Colonic mucosa (tissue), 4 donors: ENCODE measurements at regions not wholly inside any gene's neighbourhood (a gene's known extent, or its start where the extent isn't known, plus 50 kb on each side); places are given as distances from the start of the nearest gene placed in this dataset.

Experiments
- DNase-seq: peaks from one replicate; pipeline ENCODE4 v3.0.0-alpha.2; 2020
- H3K27ac ChIP-seq: fragments of 200-600 bp; one replicate; pipeline ENCODE4 v1.8.0; 2021
- H3K27me3 ChIP-seq: fragments of 200-600 bp; one replicate; pipeline ENCODE4 v1.8.0; 2021
- H3K36me3 ChIP-seq: fragments of 200-600 bp; one replicate; pipeline ENCODE4 v1.8.0; 2021
- H3K4me1 ChIP-seq: fragments of 200-600 bp; one replicate; pipeline ENCODE4 v1.8.0; 2021; ENCODE audit warnings: mild to moderate bottlenecking
- H3K4me3 ChIP-seq: fragments of 200-600 bp; one replicate; pipeline ENCODE4 v1.8.0; 2021
- H3K9ac ChIP-seq, 2 donors: one replicate each; pipeline ENCODE4 v1.7.0; 2013; ENCODE audit warnings: control low read depth in 2 of 2, low read depth in 2 of 2, low read length in 2 of 2
- H3K9me3 ChIP-seq: fragments of 200-600 bp; one replicate; pipeline ENCODE4 v1.8.0; 2021
- CTCF ChIP-seq: fragments of 200-600 bp; IDR thresholded peaks from one replicate; pipeline ENCODE4 v1.8.0; 2022; ENCODE audit warnings: antibody characterized with exemption, mild to moderate bottlenecking
- intact Hi-C: fragments of 100-400 bp; cut with DNase I; formaldehyde crosslinking; loops from one replicate; pipeline ENCODE4 v1.14.1; 2022
- donor health status: healthy.
- donor health status: DM: no; HTN: no; CAD: no.
- donor health status: DM: no; HTN: no; CAD: no.

- Histone ChIP-seq H3K27ac (no peak overlapping the region), H3K4me3 (no peak overlapping the region), H3K36me3 (no peaks in the 10 kb centered on the region), H3K9me3 (no peaks in the 10 kb centered on the region), H3K9ac (no peak overlapping the region), H3K4me1 (no peaks in the 10 kb centered on the region), H3K27me3 (no peaks in the 10 kb centered on the region)
- no peak for DNase-seq
- no peak for TF ChIP-seq CTCF
- intact Hi-C loops, result no loop called here
Measured at GRCh38 chr16:65933703-65934102, 432.8 kb upstream of the CDH5 start.

- no peaks in the 10 kb centered on the region for H3K27me3 ChIP-seq
- TF ChIP-seq CTCF, result no peak
- H3K9ac ChIP-seq, result no peak overlapping the region
- H3K4me3 ChIP-seq, result no peak overlapping the region
- no peak overlapping the region for H3K27ac ChIP-seq
- no peaks in the 10 kb centered on the region for H3K9me3 ChIP-seq
- H3K4me1 ChIP-seq, result no peaks in the 10 kb centered on the region
- DNase-seq, result no peak
- intact Hi-C loops, result no loop called here
- no peaks in the 10 kb centered on the region for H3K36me3 ChIP-seq
Measured at GRCh38 chr16:65932350-65933072, 434.0 kb upstream of the CDH5 start.

- DNase-seq, result no peak
- no peak for TF ChIP-seq CTCF
- no peaks in the 10 kb centered on the region for H3K4me1 ChIP-seq
- no peaks in the 10 kb centered on the region for H3K27me3 ChIP-seq
- no peaks in the 10 kb centered on the region for H3K36me3 ChIP-seq
- H3K4me3 ChIP-seq, result no peak overlapping the region
- H3K27ac ChIP-seq, result no peak overlapping the region
- intact Hi-C loops, result no loop called here
- H3K9ac ChIP-seq, result no peak overlapping the region
- H3K9me3 ChIP-seq, result no peaks in the 10 kb centered on the region
Measured at GRCh38 chr16:65922923-65923322, 443.6 kb upstream of the CDH5 start.

- H3K9ac ChIP-seq, result no peak overlapping the region
- H3K36me3 ChIP-seq, result no peaks in the 10 kb centered on the region
- no peak overlapping the region for H3K4me3 ChIP-seq
- no peaks in the 10 kb centered on the region for H3K4me1 ChIP-seq
- intact Hi-C loops, result no loop called here
- TF ChIP-seq CTCF, result no peak
- no peaks in the 10 kb centered on the region for H3K27me3 ChIP-seq
- H3K9me3 ChIP-seq, result no peaks in the 10 kb centered on the region
- H3K27ac ChIP-seq, result no peak overlapping the region
- DNase-seq, result no peak
Measured at GRCh38 chr16:65919986-65920376, 446.5 kb upstream of the CDH5 start.

GRCh38 chr16:65919145-65919985 is 447.1 kb upstream of the CDH5 start:
- H3K27me3 ChIP-seq, result no peaks in the 10 kb centered on the region
- TF ChIP-seq CTCF, result no peak
- no peak for DNase-seq
- H3K9me3 ChIP-seq, result no peaks in the 10 kb centered on the region
- no peak overlapping the region for H3K27ac ChIP-seq
- no peak overlapping the region for H3K9ac ChIP-seq
- no peaks in the 10 kb centered on the region for H3K4me1 ChIP-seq
- no peak overlapping the region for H3K4me3 ChIP-seq
- no peaks in the 10 kb centered on the region for H3K36me3 ChIP-seq
- intact Hi-C loops, result no loop called here
